GM23248 (cell line): ENCODE measurements at regions not wholly inside any gene's neighbourhood (a gene's known extent, or its start where the extent isn't known, plus 50 kb on each side); places are given as distances from the start of the nearest gene placed in this dataset.

Source experiments
- DNase-seq: peaks from one replicate; pipeline ENCODE4 v3.0.0-alpha.2; 2015
- H2AFZ ChIP-seq: fragments of 200-600 bp; sonication (generic); 2 replicates; pipeline ENCODE4 v1.6.1; 2016; ENCODE audit warnings: antibody characterized with exemption
- H3F3A ChIP-seq: fragments of 200-600 bp; sonication (generic); 2 replicates; pipeline ENCODE4 v1.6.1; 2016; ENCODE audit warnings: mild to moderate bottlenecking, antibody characterized with exemption, mixed run types; ENCODE audit not compliant: insufficient read depth
- H3K27ac ChIP-seq: fragments of 200-600 bp; sonication (generic); 2 replicates; pipeline ENCODE4 v1.5.1; 2016; ENCODE audit warnings: mild to moderate bottlenecking
- H3K27me3 ChIP-seq: fragments of 200-600 bp; sonication (generic); replicated peaks from 2 replicates; pipeline ENCODE4 v1.6.1; 2016; ENCODE audit warnings: mild to moderate bottlenecking; ENCODE audit not compliant: insufficient read depth
- H3K36me3 ChIP-seq: fragments of 200-600 bp; sonication (generic); 2 replicates; pipeline ENCODE4 v1.6.1; 2016; ENCODE audit warnings: low read depth, mild to moderate bottlenecking
- H3K4me1 ChIP-seq: fragments of 200-600 bp; sonication (generic); 2 replicates; pipeline ENCODE4 v1.6.1; 2016; ENCODE audit warnings: mild to moderate bottlenecking; ENCODE audit not compliant: insufficient read depth
- H3K4me2 ChIP-seq: fragments of 200-600 bp; sonication (generic); one replicate; pipeline ENCODE4 v1.6.1; 2016; ENCODE audit warnings: mild to moderate bottlenecking; ENCODE audit not compliant: unreplicated experiment
- H3K4me3 ChIP-seq: fragments of 200-600 bp; sonication (generic); 2 replicates; pipeline ENCODE4 v1.5.1; 2016; ENCODE audit warnings: mild to moderate bottlenecking
- H3K79me2 ChIP-seq: fragments of 200-600 bp; sonication (generic); 2 replicates; pipeline ENCODE4 v1.6.1; 2016; ENCODE audit warnings: mild to moderate bottlenecking; ENCODE audit not compliant: insufficient read depth
- H3K9ac ChIP-seq: fragments of 200-600 bp; sonication (generic); 2 replicates; pipeline ENCODE4 v1.6.1; 2016; ENCODE audit warnings: mild to moderate bottlenecking
- H3K9me2 ChIP-seq: fragments of 200-600 bp; sonication (generic); 2 replicates; pipeline ENCODE4 v1.6.1; 2016; ENCODE audit warnings: mixed run types, mild to moderate bottlenecking, moderate library complexity; ENCODE audit not compliant: insufficient read depth
- H3K9me3 ChIP-seq: fragments of 200-600 bp; sonication (generic); one replicate; pipeline ENCODE4 v1.6.1; 2017; ENCODE audit warnings: low read depth
- H4K20me1 ChIP-seq: fragments of 200-600 bp; sonication (generic); 2 replicates; pipeline ENCODE4 v1.6.0; 2016; ENCODE audit not compliant: insufficient read depth
- EZH2 ChIP-seq: fragments of 200-600 bp; sonication (generic); IDR thresholded peaks from 2 replicates; pipeline ENCODE4 v1.6.1; 2018; ENCODE audit warnings: antibody characterized with exemption, mild to moderate bottlenecking; ENCODE audit not compliant: insufficient read depth, poor library complexity, severe bottlenecking
- EZH2phosphoT487 ChIP-seq: fragments of 200-600 bp; sonication (generic); IDR thresholded peaks from 2 replicates; pipeline ENCODE4 v1.6.1; 2018; ENCODE audit warnings: antibody characterized with exemption, moderate library complexity, mild to moderate bottlenecking, low read depth; ENCODE audit not compliant: insufficient read depth
- WGBS, 2 experiments: methylation state at CpG; one replicate each; pipeline ENCODE4 v1.1.6; 2015 to 2017; ENCODE audit warnings: low lambda C conversion rate in 2 of 2, low coverage in 1 of 2; ENCODE audit errors: missing lambda C conversion rate in 2 of 2; 5-methylcytosine and 5-hydroxymethylcytosine counted together
- in situ Hi-C: fragments of 300-500 bp; cut with MboI; formaldehyde crosslinking; loops from 2 replicates; pipeline ENCODE4 v1.15.0; 2020

DNA sequence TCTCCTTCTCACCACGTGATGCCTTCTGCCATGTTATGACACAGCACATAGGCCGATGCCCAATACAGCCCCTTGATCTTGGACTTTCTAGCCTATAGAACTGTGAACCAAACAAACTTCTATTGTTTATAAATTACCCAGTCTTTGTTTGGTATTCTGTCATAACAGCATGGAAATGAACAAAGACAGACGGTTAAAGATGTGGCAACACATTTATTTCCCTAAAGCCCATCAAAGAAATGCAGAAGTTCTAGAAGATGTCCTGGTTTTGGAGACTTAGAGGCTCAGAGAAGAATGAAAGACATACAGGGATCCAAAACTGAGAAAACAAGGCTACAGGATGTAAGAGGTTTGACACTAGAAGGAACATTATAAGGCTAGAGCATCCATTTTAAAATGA is 600.8 kb upstream of the DAB2 start:
- in situ Hi-C loops = no loop called here
- TF ChIP-seq EZH2phosphoT487 = no peak
- TF ChIP-seq EZH2 = no peak
- peaks cover 5% of the 10 kb centered on the region; the same call in 1 of the 2 replicates for H3K27me3 ChIP-seq
- no peak overlapping the region for H3K27ac ChIP-seq
- no peaks in the 10 kb centered on the region for H3K9me2 ChIP-seq
- no peaks in the 10 kb centered on the region for H3K4me1 ChIP-seq
- H4K20me1 ChIP-seq = no peaks in the 10 kb centered on the region
- H3K4me3 ChIP-seq = no peak overlapping the region
- no peaks in the 10 kb centered on the region for H3F3A ChIP-seq
- WGBS, 2 experiments = 43 to 51% methylated on average over 3 of the region's 3 CpGs
- H3K9ac ChIP-seq = no peak overlapping the region
- DNase-seq = no peak
- no peak overlapping the region for H2AFZ ChIP-seq
- H3K9me3 ChIP-seq = peaks cover 2% of the 10 kb centered on the region
- H3K36me3 ChIP-seq = no peaks in the 10 kb centered on the region
- no peaks in the 10 kb centered on the region for H3K79me2 ChIP-seq
- H3K4me2 ChIP-seq = no peak overlapping the region

DNA sequence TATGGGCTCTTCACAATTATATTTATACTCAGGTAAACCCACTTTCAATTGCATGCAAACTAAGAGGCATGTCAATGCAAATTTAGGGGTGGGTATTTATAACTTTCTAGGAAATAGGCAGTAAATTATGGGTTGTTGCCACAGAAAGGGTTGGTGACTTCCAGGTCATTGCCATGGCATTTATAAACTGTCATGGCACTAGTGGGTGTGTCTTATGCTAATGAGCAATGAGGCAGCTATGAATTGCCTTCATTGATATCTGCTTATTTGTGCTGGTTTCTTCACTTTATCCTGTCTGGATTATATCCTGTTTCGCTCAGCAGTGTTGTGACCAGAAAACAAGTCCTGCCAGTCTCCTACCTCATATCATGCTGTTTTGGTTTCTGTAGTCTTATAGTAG is 597.3 kb upstream of the DAB2 start:
- Histone ChIP-seq H3K27ac (no peak overlapping the region), H3K9me3 (peaks cover 2% of the 10 kb centered on the region)
- in situ Hi-C loops = no loop called here

DNA sequence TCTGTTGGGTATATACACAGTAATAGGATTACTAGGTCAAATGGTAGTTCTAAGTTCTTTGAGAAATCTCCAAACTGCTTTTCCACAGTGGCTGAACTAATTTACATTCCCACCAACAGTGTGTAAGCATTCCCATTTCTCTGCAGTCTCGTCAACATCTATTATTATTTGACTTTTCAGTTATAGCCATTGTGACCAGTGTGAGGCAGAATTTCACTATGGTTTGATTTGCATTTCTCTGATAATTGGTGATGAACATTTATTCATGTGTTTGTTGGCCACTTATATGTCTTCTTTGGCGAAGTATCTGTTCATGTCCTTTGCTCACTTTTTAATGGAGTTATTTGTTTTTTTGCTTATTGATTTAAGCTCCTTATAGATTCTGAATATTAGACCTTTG is 596.2 kb upstream of the DAB2 start:
- TF ChIP-seq EZH2phosphoT487 = no peak
- TF ChIP-seq EZH2 = no peak
- no peak overlapping the region for H3K4me2 ChIP-seq
- no peaks in the 10 kb centered on the region for H3K79me2 ChIP-seq
- H3K36me3 ChIP-seq = no peaks in the 10 kb centered on the region
- in situ Hi-C loops = no loop called here
- H3F3A ChIP-seq = no peaks in the 10 kb centered on the region
- no peaks in the 10 kb centered on the region for H3K9me2 ChIP-seq
- no peak overlapping the region for H3K27ac ChIP-seq
- H3K27me3 ChIP-seq = no peaks in the 10 kb centered on the region; the same call in 1 of the 2 replicates
- H3K4me3 ChIP-seq = no peak overlapping the region
- DNase-seq = no peak
- H4K20me1 ChIP-seq = no peaks in the 10 kb centered on the region
- no peak overlapping the region for H3K9ac ChIP-seq
- peaks cover 2% of the 10 kb centered on the region for H3K9me3 ChIP-seq
- no peaks in the 10 kb centered on the region for H3K4me1 ChIP-seq
- no peak overlapping the region for H2AFZ ChIP-seq
- WGBS, 2 experiments = 77 to 84% methylated on average over 2 of the region's 2 CpGs

More for the DNA sequence above, 597.3 kb upstream of the DAB2 start:
- no peak overlapping the region for H3K4me2 ChIP-seq
- H3K4me3 ChIP-seq = no peak overlapping the region
- no peaks in the 10 kb centered on the region for H3K9me2 ChIP-seq
- TF ChIP-seq EZH2phosphoT487 (no peak), EZH2 (no peak)
- H3K79me2 ChIP-seq = no peaks in the 10 kb centered on the region
- H2AFZ ChIP-seq = no peak overlapping the region
- no peaks in the 10 kb centered on the region for H3F3A ChIP-seq
- no peaks in the 10 kb centered on the region for H3K4me1 ChIP-seq
- H3K27me3 ChIP-seq = no peaks in the 10 kb centered on the region; the same call in 1 of the 2 replicates
- no peaks in the 10 kb centered on the region for H4K20me1 ChIP-seq
- 81 to 86% methylated on average over 1 of the region's 1 CpG for WGBS, 2 experiments
- no peaks in the 10 kb centered on the region for H3K36me3 ChIP-seq
- no peak overlapping the region for H3K9ac ChIP-seq
- no peak for DNase-seq

DNA sequence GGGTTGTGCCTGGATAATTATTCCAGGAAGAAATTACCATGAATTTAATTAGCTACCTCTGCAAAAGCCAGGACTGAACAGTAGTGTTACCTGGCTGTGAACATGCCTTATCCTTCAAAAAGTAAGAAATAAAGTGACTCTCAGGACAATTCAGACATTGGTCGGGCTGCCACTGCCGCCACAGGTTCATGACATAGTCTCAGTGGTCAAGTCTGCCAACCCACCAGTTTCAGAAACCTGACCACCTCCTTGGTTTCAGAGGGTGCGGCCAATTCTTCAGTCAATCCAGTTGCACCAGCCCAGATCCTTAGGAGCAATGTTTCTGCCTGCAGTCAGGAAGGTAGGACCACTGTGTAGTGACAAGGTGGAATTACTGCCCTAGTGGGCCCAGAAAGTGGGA is 593.1 kb upstream of the DAB2 start:
- H3K9me3 ChIP-seq = no peaks in the 10 kb centered on the region
- H3K4me3 ChIP-seq = no peak overlapping the region
- in situ Hi-C loops = no loop called here
- no peak for DNase-seq
- TF ChIP-seq EZH2phosphoT487 (no peak), EZH2 (no peak)
- H3K9ac ChIP-seq = no peak overlapping the region
- no peak overlapping the region for H3K27ac ChIP-seq
- no peaks in the 10 kb centered on the region for H3K27me3 ChIP-seq
- H2AFZ ChIP-seq = no peak overlapping the region
- H3F3A ChIP-seq = no peaks in the 10 kb centered on the region
- no peaks in the 10 kb centered on the region for H3K4me1 ChIP-seq
- H4K20me1 ChIP-seq = no peaks in the 10 kb centered on the region
- no peaks in the 10 kb centered on the region for H3K36me3 ChIP-seq
- H3K9me2 ChIP-seq = no peaks in the 10 kb centered on the region
- H3K79me2 ChIP-seq = no peaks in the 10 kb centered on the region
- WGBS, 2 experiments = 58 to 72% methylated on average over 3 of the region's 3 CpGs
- H3K4me2 ChIP-seq = no peak overlapping the region

DNA sequence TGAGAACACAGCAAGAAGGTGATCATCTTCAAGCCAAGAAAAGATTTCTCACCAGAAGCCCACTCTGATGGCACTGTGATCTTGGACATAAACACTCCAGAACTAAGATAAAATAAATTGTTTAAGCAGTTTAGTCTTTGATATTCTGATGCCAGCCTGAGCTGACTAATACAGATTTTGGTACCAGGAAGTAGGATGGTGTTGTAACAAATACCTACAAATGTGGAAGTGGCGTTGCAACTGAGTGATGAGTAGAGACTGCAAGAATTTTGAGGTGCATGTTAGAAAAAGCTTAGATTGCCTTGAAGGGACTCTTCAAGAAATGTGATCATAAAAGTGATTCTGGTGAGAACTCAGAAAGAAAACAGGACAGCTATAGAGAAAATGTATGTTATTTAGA is 592.4 kb upstream of the DAB2 start:
- WGBS, 2 experiments = 75 to 79% methylated on average over 1 of the region's 1 CpG
- Histone ChIP-seq H3K4me2 (no peak overlapping the region), H3K27ac (no peak overlapping the region), H3K27me3 (no peaks in the 10 kb centered on the region), H3K36me3 (no peaks in the 10 kb centered on the region), H4K20me1 (no peaks in the 10 kb centered on the region), H2AFZ (no peak overlapping the region), H3K9me3 (no peaks in the 10 kb centered on the region), H3K4me1 (no peaks in the 10 kb centered on the region), H3F3A (no peaks in the 10 kb centered on the region), H3K79me2 (no peaks in the 10 kb centered on the region), H3K9me2 (no peaks in the 10 kb centered on the region), H3K4me3 (no peak overlapping the region), H3K9ac (no peak overlapping the region)
- no peak for DNase-seq
- in situ Hi-C loops = no loop called here
- TF ChIP-seq EZH2phosphoT487 = no peak
